ENCODE measurements at regions not wholly inside any gene's neighbourhood (a gene's known extent, or its start where the extent isn't known, plus 50 kb on each side); places are given as distances from the start of the nearest gene placed in this dataset.
"Not testable (repeated sequence)": the region's sequence is repeated elsewhere in the genome, so short reads cannot be mapped to it uniquely, and the experiment has no call there.

GRCh38 chr5:164518067-164518740 lies 1012.8 kb downstream of the MAT2B start:
- H3K27ac ChIP-seq: no peak overlapping the region
- no peaks in the 10 kb centered on the region for H3K79me2 ChIP-seq
- peaks cover 6% of the 10 kb centered on the region for H3K4me1 ChIP-seq (ENCODE audit: insufficient read depth)
- H3K4me2 ChIP-seq: no peak overlapping the region
- no peaks in the 10 kb centered on the region for H3K9me2 ChIP-seq (replicated peaks; ENCODE audit: insufficient read depth)
- no peak for DNase-seq (ENCODE audit: low spot score)
- H3K36me3 ChIP-seq (replicated peaks; ENCODE audit: insufficient read depth, low read depth): no peaks in the 10 kb centered on the region
- no peak overlapping the region for H3K4me3 ChIP-seq
- H3K9me3 ChIP-seq (ENCODE audit: low read depth): no peaks in the 10 kb centered on the region
- 38% methylated on average over 1 of the region's 1 CpG for WGBS (ENCODE audit: low lambda C conversion rate, missing lambda C conversion rate)
- no peaks in the 10 kb centered on the region for H4K20me1 ChIP-seq (ENCODE audit: insufficient read depth, poor library complexity, severe bottlenecking)
- H2AFZ ChIP-seq: no peak overlapping the region
- TF ChIP-seq EZH2phosphoT487 (IDR thresholded peaks at IDR 0.05; ENCODE audit: low read depth, severe bottlenecking, unreplicated experiment) (no peak), CTCF (IDR thresholded peaks at IDR 0.05; ENCODE audit: poor library complexity) (no peak)
- H3K27me3 ChIP-seq: no peaks in the 10 kb centered on the region

DNA sequence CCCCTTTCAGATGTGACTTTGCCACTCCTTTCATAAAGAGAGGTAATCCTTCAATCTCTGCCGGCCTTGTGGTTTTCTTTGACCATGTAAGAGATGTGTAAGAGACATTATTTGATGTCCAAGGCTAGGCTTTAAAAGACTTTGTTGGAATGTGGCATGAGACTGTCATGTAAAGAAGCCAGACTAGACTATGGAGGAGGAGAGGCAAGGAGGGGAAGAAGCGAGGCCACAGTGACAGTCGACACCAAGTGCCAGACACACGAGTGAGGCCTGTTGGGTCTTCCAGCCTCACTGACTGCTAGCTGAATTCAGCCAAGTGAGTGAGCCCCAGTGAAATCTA lies 1013.3 kb downstream of the MAT2B start:
- Histone ChIP-seq H3K4me2 (no peak overlapping the region), H3K9me3 (ENCODE audit: low read depth) (no peaks in the 10 kb centered on the region), H3K36me3 (replicated peaks; ENCODE audit: insufficient read depth, low read depth) (no peaks in the 10 kb centered on the region), H3K27me3 (no peaks in the 10 kb centered on the region), H3K4me3 (no peak overlapping the region), H3K27ac (no peak overlapping the region), H3K79me2 (no peaks in the 10 kb centered on the region), H3K9me2 (replicated peaks; ENCODE audit: insufficient read depth) (no peaks in the 10 kb centered on the region), H2AFZ (no peak overlapping the region), H3K4me1 (ENCODE audit: insufficient read depth) (peaks cover 6% of the 10 kb centered on the region), H4K20me1 (ENCODE audit: insufficient read depth, poor library complexity, severe bottlenecking) (no peaks in the 10 kb centered on the region)
- TF ChIP-seq EZH2phosphoT487 (IDR thresholded peaks at IDR 0.05; ENCODE audit: low read depth, severe bottlenecking, unreplicated experiment): no peak
- TF ChIP-seq CTCF (IDR thresholded peaks at IDR 0.05; ENCODE audit: poor library complexity): no peak
- TF ChIP-seq EZH2 (IDR thresholded peaks at IDR 0.05; ENCODE audit: borderline replicate concordance): no peak
- no peak for DNase-seq (ENCODE audit: low spot score)
- WGBS (ENCODE audit: low lambda C conversion rate, missing lambda C conversion rate): 73% methylated on average over 4 of the region's 4 CpGs

DNA sequence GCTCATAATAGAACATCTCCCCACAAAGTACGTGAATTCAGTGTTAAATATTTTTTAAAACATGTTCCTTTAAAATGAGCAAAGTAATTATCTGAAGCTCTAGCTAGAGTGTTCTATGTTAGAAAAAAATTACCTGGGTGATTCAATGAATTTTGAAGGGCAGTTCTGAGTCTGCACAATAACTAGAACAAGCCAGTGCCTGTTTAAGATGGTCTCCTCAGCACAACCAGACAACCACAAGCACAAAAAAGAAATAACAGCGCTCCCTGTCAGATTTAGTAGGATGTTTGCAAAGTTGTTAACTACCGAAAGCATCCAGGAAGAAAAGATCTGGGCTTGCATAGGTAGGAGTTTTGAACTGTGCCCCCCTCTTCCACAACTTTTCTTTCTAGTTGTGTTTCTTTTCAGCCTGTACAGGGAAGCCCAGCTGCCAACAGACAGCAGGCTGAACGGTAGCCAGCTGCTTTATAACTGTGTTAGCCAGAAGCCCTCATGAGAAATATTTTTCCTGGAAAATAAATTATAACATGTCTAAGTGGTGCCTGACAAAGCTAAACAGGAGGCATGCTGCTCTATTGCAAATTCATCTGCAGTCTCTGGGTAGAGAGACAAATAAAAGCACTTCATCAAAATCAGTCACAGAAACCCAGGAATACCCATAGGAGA lies 1026.9 kb downstream of the MAT2B start:
- Histone ChIP-seq H3K9me2 (replicated peaks; ENCODE audit: insufficient read depth) (no peaks in the 10 kb centered on the region), H4K20me1 (ENCODE audit: insufficient read depth, poor library complexity, severe bottlenecking) (no peaks in the 10 kb centered on the region), H3K79me2 (no peaks in the 10 kb centered on the region), H3K27ac (no peak overlapping the region), H3K4me1 (ENCODE audit: insufficient read depth) (no peaks in the 10 kb centered on the region), H3K36me3 (replicated peaks; ENCODE audit: insufficient read depth, low read depth) (no peaks in the 10 kb centered on the region), H3K9me3 (ENCODE audit: low read depth) (no peaks in the 10 kb centered on the region), H3K27me3 (no peaks in the 10 kb centered on the region), H2AFZ (no peak overlapping the region), H3K4me3 (no peak overlapping the region), H3K4me2 (no peak overlapping the region)
- 73% methylated on average over 4 of the region's 4 CpGs for WGBS (ENCODE audit: low lambda C conversion rate, missing lambda C conversion rate)
- no peak for DNase-seq (ENCODE audit: low spot score)
- no peak for TF ChIP-seq EZH2 (IDR thresholded peaks at IDR 0.05; ENCODE audit: borderline replicate concordance)
- no peak for TF ChIP-seq EZH2phosphoT487 (IDR thresholded peaks at IDR 0.05; ENCODE audit: low read depth, severe bottlenecking, unreplicated experiment)
- no peak for TF ChIP-seq CTCF (IDR thresholded peaks at IDR 0.05; ENCODE audit: poor library complexity)

DNA sequence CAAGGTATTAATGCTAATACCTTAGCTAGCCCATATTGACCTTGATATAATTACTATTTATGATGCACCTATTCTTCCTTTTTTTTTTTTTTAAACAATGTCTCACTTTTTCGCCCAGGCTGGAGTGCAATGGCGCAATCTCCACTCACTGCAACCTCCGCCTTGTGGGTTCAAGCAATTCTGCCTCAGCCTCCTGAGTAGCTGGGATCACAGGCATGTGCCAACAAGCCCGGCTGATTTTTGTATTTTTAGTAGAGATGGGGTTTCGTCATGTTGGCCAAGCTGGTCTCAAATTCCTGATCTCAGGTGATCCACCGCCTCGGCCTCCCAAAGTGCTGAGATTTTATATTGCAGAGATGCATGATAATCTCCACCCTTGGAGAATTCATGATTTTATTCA lies 1028.0 kb downstream of the MAT2B start:
- WGBS (ENCODE audit: low lambda C conversion rate, missing lambda C conversion rate): 93% methylated on average over 7 of the region's 7 CpGs
- H2AFZ ChIP-seq, H3K27ac ChIP-seq: not testable (repeated sequence)

More for the DNA sequence above, 1028.0 kb downstream of the MAT2B start:
- not testable (repeated sequence) for H3K4me2 ChIP-seq; H3K27me3 ChIP-seq; H3K79me2 ChIP-seq; H4K20me1 ChIP-seq (ENCODE audit: insufficient read depth, poor library complexity, severe bottlenecking); H3K4me3 ChIP-seq; H3K36me3 ChIP-seq (replicated peaks; ENCODE audit: insufficient read depth, low read depth); DNase-seq (ENCODE audit: low spot score); H3K4me1 ChIP-seq (ENCODE audit: insufficient read depth); H3K9me2 ChIP-seq (replicated peaks; ENCODE audit: insufficient read depth); H3K9me3 ChIP-seq (ENCODE audit: low read depth)

All from hepatocyte (in vitro differentiated cells).